ENCODE measurements at regions not wholly inside any gene's neighbourhood (a gene's known extent, or its start where the extent isn't known, plus 50 kb on each side); places are given as distances from the start of the nearest gene placed in this dataset.
A peak's percentile ranks its signal among the peaks of the same experiment; 100 is the strongest.

GRCh38 chr9:136611606-136612005 is 51.1 kb upstream of the EGFL7 start:
- H3K9me3 Mint-ChIP-seq = peaks cover 0 to 1% (median 0%) of the 10 kb centered on the region in 3 donors
- no peak overlapping the region for H3K27ac Mint-ChIP-seq
- no peak overlapping the region for H3K4me3 Mint-ChIP-seq
- peaks cover 5 to 6% (median 5%) of the 10 kb centered on the region in 3 donors for H3K4me1 Mint-ChIP-seq
- H3K27me3 Mint-ChIP-seq = peaks cover 5% of the 10 kb centered on the region
- H3K36me3 Mint-ChIP-seq = no peaks in the 10 kb centered on the region

GRCh38 chr9:136611119-136611518 is 51.6 kb upstream of the EGFL7 start:
- H3K36me3 Mint-ChIP-seq = no peaks in the 10 kb centered on the region
- H3K4me3 Mint-ChIP-seq = no peak overlapping the region
- peaks cover 5 to 6% (median 5%) of the 10 kb centered on the region in 3 donors for H3K4me1 Mint-ChIP-seq
- H3K27ac Mint-ChIP-seq = no peak overlapping the region
- peaks cover 0 to 1% (median 0%) of the 10 kb centered on the region in 3 donors for H3K9me3 Mint-ChIP-seq
- peaks cover 5% of the 10 kb centered on the region for H3K27me3 Mint-ChIP-seq

GRCh38 chr9:136610426-136610825 is 52.3 kb upstream of the EGFL7 start:
- Mint-ChIP-seq H3K27me3 (peaks cover 9% of the 10 kb centered on the region), H3K27ac (no peak overlapping the region), H3K4me1 (peaks cover 0 to 2% (median 1%) of the 10 kb centered on the region in 3 donors), H3K4me3 (no peak overlapping the region), H3K9me3 (peaks cover 0 to 1% (median 0%) of the 10 kb centered on the region in 3 donors), H3K36me3 (no peaks in the 10 kb centered on the region)

- no peak overlapping the region for H3K27ac Mint-ChIP-seq
- peaks cover 0 to 1% (median 0%) of the 10 kb centered on the region in 3 donors for H3K9me3 Mint-ChIP-seq
- no peaks in the 10 kb centered on the region for H3K4me1 Mint-ChIP-seq
- H3K4me3 Mint-ChIP-seq = no peak overlapping the region
- H3K36me3 Mint-ChIP-seq = no peaks in the 10 kb centered on the region
- peaks cover 14% of the 10 kb centered on the region for H3K27me3 Mint-ChIP-seq
Observed at GRCh38 chr9:136609838-136610311, 52.8 kb upstream of the EGFL7 start.

- H3K36me3 Mint-ChIP-seq = no peaks in the 10 kb centered on the region
- no peak overlapping the region for H3K27ac Mint-ChIP-seq
- no peaks in the 10 kb centered on the region for H3K4me1 Mint-ChIP-seq
- H3K4me3 Mint-ChIP-seq = no peak overlapping the region
- H3K27me3 Mint-ChIP-seq = peaks cover 16% of the 10 kb centered on the region
- peaks cover 0 to 1% (median 0%) of the 10 kb centered on the region in 3 donors for H3K9me3 Mint-ChIP-seq
Observed at GRCh38 chr9:136609160-136609475, 53.6 kb upstream of the EGFL7 start.

- H3K36me3 Mint-ChIP-seq = no peaks in the 10 kb centered on the region
- peak overlapping the region in 1 of 3 donors; percentile 63 for H3K27ac Mint-ChIP-seq
- peaks cover 0 to 1% (median 0%) of the 10 kb centered on the region in 3 donors for H3K9me3 Mint-ChIP-seq
- H3K4me3 Mint-ChIP-seq = no peak overlapping the region
- peaks cover 19% of the 10 kb centered on the region for H3K27me3 Mint-ChIP-seq
- no peaks in the 10 kb centered on the region for H3K4me1 Mint-ChIP-seq
Observed at GRCh38 chr9:136608348-136609159, 54.2 kb upstream of the EGFL7 start.

GRCh38 chr9:136607334-136607919 is 55.3 kb upstream of the EGFL7 start:
- H3K4me3 Mint-ChIP-seq = no peak overlapping the region
- no peaks in the 10 kb centered on the region for H3K4me1 Mint-ChIP-seq
- H3K27me3 Mint-ChIP-seq = peaks cover 19% of the 10 kb centered on the region
- no peaks in the 10 kb centered on the region for H3K36me3 Mint-ChIP-seq
- no peak overlapping the region for H3K27ac Mint-ChIP-seq
- H3K9me3 Mint-ChIP-seq = peaks cover 0 to 1% (median 0%) of the 10 kb centered on the region in 3 donors

- peaks cover 19% of the 10 kb centered on the region for H3K27me3 Mint-ChIP-seq
- no peaks in the 10 kb centered on the region for H3K36me3 Mint-ChIP-seq
- H3K9me3 Mint-ChIP-seq = peaks cover 0 to 1% (median 0%) of the 10 kb centered on the region in 3 donors
- no peak overlapping the region for H3K27ac Mint-ChIP-seq
- no peak overlapping the region for H3K4me3 Mint-ChIP-seq
- H3K4me1 Mint-ChIP-seq = peaks cover 0 to 2% (median 1%) of the 10 kb centered on the region in 3 donors
Observed at GRCh38 chr9:136606687-136607333, 55.9 kb upstream of the EGFL7 start.

GRCh38 chr9:136605988-136606660 is 56.6 kb upstream of the EGFL7 start:
- Mint-ChIP-seq H3K27me3 (peaks cover 19% of the 10 kb centered on the region), H3K9me3 (peaks cover 0 to 1% (median 0%) of the 10 kb centered on the region in 3 donors), H3K4me1 (peaks cover 0 to 2% (median 1%) of the 10 kb centered on the region in 3 donors), H3K4me3 (no peak overlapping the region), H3K36me3 (no peaks in the 10 kb centered on the region), H3K27ac (no peak overlapping the region)

GRCh38 chr9:136604823-136605525 is 57.7 kb upstream of the EGFL7 start:
- Mint-ChIP-seq H3K27me3 (peaks cover 19% of the 10 kb centered on the region), H3K36me3 (no peaks in the 10 kb centered on the region), H3K27ac (no peak overlapping the region), H3K4me3 (no peak overlapping the region), H3K4me1 (peaks cover 0 to 2% (median 1%) of the 10 kb centered on the region in 3 donors), H3K9me3 (no peaks in the 10 kb centered on the region)

GRCh38 chr9:136603901-136604814 is 58.3 kb upstream of the NOTCH1 start:
- H3K36me3 Mint-ChIP-seq = no peaks in the 10 kb centered on the region
- H3K4me1 Mint-ChIP-seq = peaks cover 0 to 2% (median 1%) of the 10 kb centered on the region in 3 donors
- H3K4me3 Mint-ChIP-seq = peak overlapping the region in 2 of 4 donors; percentile 54 to 55
- peaks cover 17% of the 10 kb centered on the region for H3K27me3 Mint-ChIP-seq
- no peaks in the 10 kb centered on the region for H3K9me3 Mint-ChIP-seq
- H3K27ac Mint-ChIP-seq = no peak overlapping the region

- Mint-ChIP-seq H3K9me3 (no peaks in the 10 kb centered on the region), H3K4me1 (peaks cover 0 to 2% (median 1%) of the 10 kb centered on the region in 3 donors), H3K4me3 (no peak overlapping the region), H3K27ac (no peak overlapping the region), H3K27me3 (peaks cover 16% of the 10 kb centered on the region), H3K36me3 (no peaks in the 10 kb centered on the region)
Observed at GRCh38 chr9:136603216-136603615, 57.4 kb upstream of the NOTCH1 start.

- Mint-ChIP-seq H3K4me1 (peaks cover 0 to 2% (median 1%) of the 10 kb centered on the region in 3 donors), H3K27me3 (peaks cover 16% of the 10 kb centered on the region), H3K36me3 (no peaks in the 10 kb centered on the region), H3K4me3 (no peak overlapping the region), H3K9me3 (no peaks in the 10 kb centered on the region), H3K27ac (no peak overlapping the region)
Observed at GRCh38 chr9:136602193-136602885, 56.5 kb upstream of the NOTCH1 start.
